Upper lobe of left lung (tissue), 6 donors: ENCODE measurements at regions not wholly inside any gene's neighbourhood (a gene's known extent, or its start where the extent isn't known, plus 50 kb on each side); places are given as distances from the start of the nearest gene placed in this dataset.

ENCODE experiments used
- ATAC-seq, 2 donors: fragments of 200-7000 bp; cut with Tn5 transposase; one replicate each; pipeline ENCODE4 v1.9.1; 2022; ENCODE audit warnings: mild to moderate bottlenecking in 2 of 2, moderate library complexity in 2 of 2; ENCODE audit not compliant: low FRiP score in 2 of 2
- DNase-seq, 2 donors: peaks; one replicate each; pipeline ENCODE4 v3.0.0-alpha.2; 2019 to 2020
- H3K27ac ChIP-seq, 4 donors: fragments of 200-600 bp; sonication (generic); one replicate each; pipeline ENCODE4 v1.5.1; 2016 to 2019
- H3K27me3 ChIP-seq, 4 donors: fragments of 200-600 bp; sonication (generic); one replicate each; pipeline ENCODE4 v1.5.1; 2017 to 2019
- H3K36me3 ChIP-seq, 4 donors: fragments of 200-600 bp; sonication (generic); one replicate each; pipeline ENCODE4 v1.5.1; 2016 to 2019
- H3K4me1 ChIP-seq, 4 donors: fragments of 200-600 bp; sonication (generic); one replicate each; pipeline ENCODE4 v1.5.1; 2018 to 2019
- H3K4me3 ChIP-seq, 4 donors: fragments of 200-600 bp; sonication (generic); one replicate each; pipeline ENCODE4 v1.5.1; 2017 to 2019; ENCODE audit warnings: mild to moderate bottlenecking in 2 of 4, moderate library complexity in 1 of 4
- H3K9me3 ChIP-seq, 4 donors: fragments of 200-600 bp; sonication (generic); one replicate each; pipeline ENCODE4 v1.5.1; 2018 to 2019
- EP300 ChIP-seq, 4 donors: sonication (generic); formaldehyde crosslinking; IDR thresholded peaks; one replicate each; pipeline ENCODE4 v1.5.1; 2017; ENCODE audit warnings: antibody characterized with exemption in 4 of 4, control low read depth in 2 of 4
- POLR2A ChIP-seq, 4 donors: fragments of 450-650 bp; IDR thresholded peaks; one replicate each; pipeline ENCODE4 v1.5.1; 2016 to 2017; ENCODE audit warnings: antibody characterized with exemption in 4 of 4, mild to moderate bottlenecking in 2 of 4
- POLR2AphosphoS5 ChIP-seq, 2 donors: sonication (generic); formaldehyde crosslinking; IDR thresholded peaks; one replicate each; pipeline ENCODE4 v1.5.1; 2017; ENCODE audit warnings: antibody characterized with exemption in 2 of 2
- WGBS, 2 donors: methylation state at CpG; one replicate each; pipeline ENCODE4 v1.1.5; 2017 to 2018; 5-methylcytosine and 5-hydroxymethylcytosine counted together
- TF ChIP-seq, protein P1 (sequence below), 6 experiments: fragments of 450-650 bp in 4 of 6; fragments of 200-600 bp in 2 of 6; sonication (generic) in 2 of 6; IDR thresholded peaks; one replicate each; pipeline ENCODE4 v1.5.1; 2016 to 2019; ENCODE audit warnings: antibody characterized with exemption in 6 of 6
- donor health status: DM: no; HTN: no; CAD: no; lungs with moderate emphysema.
- donor health status: DM: no; HTN: yes; CAD: no; lungs with severe emphysema.

DNA sequence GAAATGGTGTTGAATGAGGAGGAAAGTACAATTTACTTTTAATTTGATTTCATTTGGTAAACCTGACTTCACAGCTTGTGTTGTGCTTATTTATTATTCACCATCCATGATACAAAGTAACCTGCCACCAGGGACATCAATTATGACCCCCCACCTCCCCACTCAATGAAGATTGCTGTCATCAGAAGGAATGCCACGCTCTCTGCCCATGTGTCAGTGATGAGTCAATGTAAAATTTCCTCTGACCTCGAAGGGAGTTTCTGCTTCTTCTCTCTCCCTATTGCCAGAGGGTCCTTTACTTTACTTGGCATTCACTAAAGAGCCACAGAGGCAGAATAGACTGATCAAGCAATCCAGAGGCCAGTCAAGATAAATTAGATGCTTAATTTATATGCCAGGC is 759.7 kb downstream of the CDH11 start:
- Histone ChIP-seq H3K9me3 (no peaks in the 10 kb centered on the region), H3K4me3 (no peak overlapping the region), H3K27ac (no peak overlapping the region), H3K36me3 (no peaks in the 10 kb centered on the region), H3K4me1 (no peaks in the 10 kb centered on the region), H3K27me3 (no peaks in the 10 kb centered on the region)
- TF ChIP-seq, protein P1, sequence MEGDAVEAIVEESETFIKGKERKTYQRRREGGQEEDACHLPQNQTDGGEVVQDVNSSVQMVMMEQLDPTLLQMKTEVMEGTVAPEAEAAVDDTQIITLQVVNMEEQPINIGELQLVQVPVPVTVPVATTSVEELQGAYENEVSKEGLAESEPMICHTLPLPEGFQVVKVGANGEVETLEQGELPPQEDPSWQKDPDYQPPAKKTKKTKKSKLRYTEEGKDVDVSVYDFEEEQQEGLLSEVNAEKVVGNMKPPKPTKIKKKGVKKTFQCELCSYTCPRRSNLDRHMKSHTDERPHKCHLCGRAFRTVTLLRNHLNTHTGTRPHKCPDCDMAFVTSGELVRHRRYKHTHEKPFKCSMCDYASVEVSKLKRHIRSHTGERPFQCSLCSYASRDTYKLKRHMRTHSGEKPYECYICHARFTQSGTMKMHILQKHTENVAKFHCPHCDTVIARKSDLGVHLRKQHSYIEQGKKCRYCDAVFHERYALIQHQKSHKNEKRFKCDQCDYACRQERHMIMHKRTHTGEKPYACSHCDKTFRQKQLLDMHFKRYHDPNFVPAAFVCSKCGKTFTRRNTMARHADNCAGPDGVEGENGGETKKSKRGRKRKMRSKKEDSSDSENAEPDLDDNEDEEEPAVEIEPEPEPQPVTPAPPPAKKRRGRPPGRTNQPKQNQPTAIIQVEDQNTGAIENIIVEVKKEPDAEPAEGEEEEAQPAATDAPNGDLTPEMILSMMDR (IDR thresholded peaks at IDR 0.05) = no peak
- TF ChIP-seq POLR2AphosphoS5 (IDR thresholded peaks at IDR 0.05) (no peak), EP300 (IDR thresholded peaks at IDR 0.05) (no peak), POLR2A (IDR thresholded peaks at IDR 0.05) (no peak)
- no peak for DNase-seq
- ATAC-seq = no peak
- 74 to 82% methylated on average over 2 of the region's 2 CpGs for WGBS, 2 donors

DNA sequence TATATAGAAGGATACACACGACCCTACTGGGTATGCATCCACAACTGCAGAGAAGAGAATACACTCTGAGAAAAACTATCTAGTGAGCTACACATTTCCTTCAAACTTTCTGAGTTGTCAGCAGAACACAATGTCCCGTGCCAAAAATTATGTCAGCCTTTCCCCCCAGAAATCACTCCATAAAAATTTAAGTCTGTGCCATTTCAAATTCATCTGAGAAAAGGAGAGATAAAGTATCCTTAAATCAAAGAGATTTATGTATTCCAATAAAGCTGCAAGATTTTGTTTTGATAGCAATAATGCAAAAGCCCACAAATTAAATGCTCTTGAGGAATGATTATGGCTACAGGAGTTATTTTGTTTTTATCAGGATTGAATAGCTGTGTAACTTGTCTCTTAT is 760.1 kb downstream of the CDH11 start:
- Histone ChIP-seq H3K9me3 (no peaks in the 10 kb centered on the region), H3K4me1 (no peaks in the 10 kb centered on the region), H3K36me3 (no peaks in the 10 kb centered on the region), H3K4me3 (no peak overlapping the region), H3K27me3 (no peaks in the 10 kb centered on the region), H3K27ac (no peak overlapping the region)
- 69 to 73% methylated on average over 2 of the region's 2 CpGs for WGBS, 2 donors
- TF ChIP-seq, protein P1 (IDR thresholded peaks at IDR 0.05) = no peak
- TF ChIP-seq POLR2A (IDR thresholded peaks at IDR 0.05) (no peak), EP300 (IDR thresholded peaks at IDR 0.05) (no peak), POLR2AphosphoS5 (IDR thresholded peaks at IDR 0.05) (no peak)
- ATAC-seq = no peak
- no peak for DNase-seq

DNA sequence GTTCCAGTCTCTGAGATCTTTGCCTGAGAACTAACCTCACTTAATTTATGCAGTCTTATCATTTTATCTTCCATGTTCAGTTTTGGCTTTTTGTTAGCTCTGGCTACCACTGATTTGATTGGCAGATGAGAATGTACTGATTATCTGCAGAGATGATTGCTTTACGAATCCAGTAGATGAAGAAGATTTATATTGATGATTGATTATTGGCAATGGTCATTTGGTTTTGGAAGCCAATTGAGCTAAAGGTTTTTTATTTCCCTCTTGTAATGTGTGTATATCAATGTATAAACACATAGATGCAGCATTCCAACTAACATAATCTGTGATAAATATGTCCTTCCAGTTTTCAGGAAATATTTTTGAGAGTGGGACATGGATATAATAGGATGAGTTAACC is 763.6 kb downstream of the CDH11 start:
- DNase-seq = no peak
- no peak for TF ChIP-seq EP300 (IDR thresholded peaks at IDR 0.05)
- no peak for TF ChIP-seq POLR2AphosphoS5 (IDR thresholded peaks at IDR 0.05)
- TF ChIP-seq POLR2A (IDR thresholded peaks at IDR 0.05) = no peak
- TF ChIP-seq, protein P1 (IDR thresholded peaks at IDR 0.05) = no peak
- Histone ChIP-seq H3K4me3 (no peak overlapping the region), H3K9me3 (no peaks in the 10 kb centered on the region), H3K27me3 (no peaks in the 10 kb centered on the region), H3K27ac (no peak overlapping the region), H3K36me3 (no peaks in the 10 kb centered on the region), H3K4me1 (no peaks in the 10 kb centered on the region)
- 80 to 88% methylated on average over 1 of the region's 1 CpG for WGBS, 2 donors
- ATAC-seq = no peak

DNA sequence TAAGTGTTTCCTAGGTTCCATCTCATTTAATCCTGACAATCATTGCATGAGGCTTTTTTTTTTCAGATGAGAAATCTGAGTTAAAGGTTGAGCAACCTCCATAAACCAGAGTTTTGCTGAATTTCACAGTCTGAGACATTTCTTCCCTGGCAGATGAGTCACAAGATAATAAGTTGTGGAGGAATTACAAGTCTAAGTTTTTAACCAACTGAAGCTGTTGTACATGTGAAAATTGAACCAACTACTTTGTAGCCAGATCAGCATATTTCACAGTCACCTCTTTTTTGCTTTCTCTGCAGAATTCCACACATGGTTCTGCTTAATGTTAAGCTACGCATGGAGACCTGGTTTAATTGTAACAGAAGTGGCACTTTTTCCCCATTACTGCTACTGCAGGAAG is 765.6 kb downstream of the CDH11 start:
- H3K36me3 ChIP-seq = no peaks in the 10 kb centered on the region
- H3K4me3 ChIP-seq = no peak overlapping the region
- no peaks in the 10 kb centered on the region for H3K9me3 ChIP-seq
- 81 to 85% methylated on average over 1 of the region's 1 CpG for WGBS, 2 donors
- peak in 1 of 2 donors; percentile 45 for ATAC-seq
- TF ChIP-seq, protein P1 (IDR thresholded peaks at IDR 0.05) = no peak
- TF ChIP-seq POLR2A (IDR thresholded peaks at IDR 0.05) (no peak), EP300 (IDR thresholded peaks at IDR 0.05) (no peak), POLR2AphosphoS5 (IDR thresholded peaks at IDR 0.05) (no peak)
- H3K27ac ChIP-seq = no peak overlapping the region
- H3K4me1 ChIP-seq = no peaks in the 10 kb centered on the region
- DNase-seq = no peak
- H3K27me3 ChIP-seq = no peaks in the 10 kb centered on the region

DNA sequence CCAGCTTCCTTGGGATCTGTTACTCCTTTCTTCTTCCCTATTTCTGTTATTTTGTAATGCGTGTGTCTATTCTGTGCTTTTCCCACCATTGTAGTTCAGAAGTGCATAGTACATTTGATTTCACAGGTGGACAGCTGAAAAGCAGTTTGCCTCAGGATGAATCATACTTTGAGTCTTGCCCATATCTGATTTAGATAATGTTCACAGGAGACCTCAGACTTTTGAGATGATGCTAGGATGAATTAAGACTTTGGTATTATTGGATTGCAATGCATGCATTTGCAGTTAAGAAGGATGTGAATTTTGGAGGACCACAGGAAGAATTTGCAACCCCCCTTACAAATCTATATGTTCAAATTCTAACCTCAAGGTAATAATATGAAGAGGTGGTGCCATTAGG is 769.6 kb downstream of the CDH11 start:
- H3K4me3 ChIP-seq = no peak overlapping the region
- H3K27ac ChIP-seq = no peak overlapping the region
- H3K4me1 ChIP-seq = no peaks in the 10 kb centered on the region
- no peak for ATAC-seq
- no peaks in the 10 kb centered on the region for H3K9me3 ChIP-seq
- TF ChIP-seq POLR2A (IDR thresholded peaks at IDR 0.05) = no peak
- TF ChIP-seq, protein P1 (IDR thresholded peaks at IDR 0.05) = no peak
- no peak for TF ChIP-seq EP300 (IDR thresholded peaks at IDR 0.05)
- no peak for TF ChIP-seq POLR2AphosphoS5 (IDR thresholded peaks at IDR 0.05)
- WGBS, 2 donors = 96 to 100% methylated on average over 1 of the region's 1 CpG
- no peaks in the 10 kb centered on the region for H3K36me3 ChIP-seq
- DNase-seq = no peak
- H3K27me3 ChIP-seq = no peaks in the 10 kb centered on the region
